AG04449 (cell line): ENCODE measurements at regions not wholly inside any gene's neighbourhood (a gene's known extent, or its start where the extent isn't known, plus 50 kb on each side); places are given as distances from the start of the nearest gene placed in this dataset.

Experiments
- CTCF ChIA-PET: fragments of 350-600 bp; formaldehyde crosslinking; extraction: SDS; loops from one replicate; lab custom pipeline; 2021; ENCODE audit warnings: antibody characterized with exemption; lab: Yijun Ruan, JAX
- POLR2A ChIA-PET: fragments of 400-600, 350-600 bp; formaldehyde crosslinking; extraction: SDS; loops from one replicate; lab custom pipeline; 2020; ENCODE audit warnings: antibody characterized with exemption, inconsistent platforms; lab: Yijun Ruan, JAX
- DNase-seq: peaks from one replicate; pipeline ENCODE4 v3.0.0-alpha.2; 2010; ENCODE audit warnings: low read depth, low spot score
- H3K4me3 ChIP-seq: 2 replicates; pipeline ENCODE4 v1.5.1; 2011; ENCODE audit warnings: low read depth, mild to moderate bottlenecking, control low read depth, low read length
- TF ChIP-seq, protein P1 (sequence below): IDR thresholded peaks from one replicate; pipeline ENCODE4 v1.5.1; 2011; ENCODE audit warnings: mild to moderate bottlenecking, moderate library complexity, low read length, control low read depth, inconsistent platforms; ENCODE audit not compliant: insufficient read depth; ENCODE audit errors: missing control alignments

DNA sequence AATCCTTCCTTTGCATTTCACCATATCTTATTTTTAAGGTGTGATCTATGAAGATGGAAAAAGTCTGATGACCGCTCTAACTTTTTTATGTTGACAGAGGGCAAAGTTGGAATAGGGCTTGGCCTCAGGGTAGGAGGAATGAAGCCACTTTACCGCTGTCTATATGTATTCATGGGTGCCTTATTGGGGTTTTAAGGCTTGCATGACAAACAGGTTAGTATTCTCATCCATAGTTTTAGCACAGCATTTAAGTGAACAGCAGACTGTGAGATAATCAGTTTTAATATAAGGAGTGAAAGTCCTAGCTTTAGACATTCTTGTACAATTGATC, 81.7 kb upstream of the BMP2K start:
- no peak for DNase-seq
- TF ChIP-seq, protein P1, sequence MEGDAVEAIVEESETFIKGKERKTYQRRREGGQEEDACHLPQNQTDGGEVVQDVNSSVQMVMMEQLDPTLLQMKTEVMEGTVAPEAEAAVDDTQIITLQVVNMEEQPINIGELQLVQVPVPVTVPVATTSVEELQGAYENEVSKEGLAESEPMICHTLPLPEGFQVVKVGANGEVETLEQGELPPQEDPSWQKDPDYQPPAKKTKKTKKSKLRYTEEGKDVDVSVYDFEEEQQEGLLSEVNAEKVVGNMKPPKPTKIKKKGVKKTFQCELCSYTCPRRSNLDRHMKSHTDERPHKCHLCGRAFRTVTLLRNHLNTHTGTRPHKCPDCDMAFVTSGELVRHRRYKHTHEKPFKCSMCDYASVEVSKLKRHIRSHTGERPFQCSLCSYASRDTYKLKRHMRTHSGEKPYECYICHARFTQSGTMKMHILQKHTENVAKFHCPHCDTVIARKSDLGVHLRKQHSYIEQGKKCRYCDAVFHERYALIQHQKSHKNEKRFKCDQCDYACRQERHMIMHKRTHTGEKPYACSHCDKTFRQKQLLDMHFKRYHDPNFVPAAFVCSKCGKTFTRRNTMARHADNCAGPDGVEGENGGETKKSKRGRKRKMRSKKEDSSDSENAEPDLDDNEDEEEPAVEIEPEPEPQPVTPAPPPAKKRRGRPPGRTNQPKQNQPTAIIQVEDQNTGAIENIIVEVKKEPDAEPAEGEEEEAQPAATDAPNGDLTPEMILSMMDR: no peak
- H3K4me3 ChIP-seq: no peak overlapping the region
- CTCF ChIA-PET: interaction anchor here (1.5 kb wide), 1 partner anchor 10 kb away, joined by 3 read pairs; no protein-coding TSS in a partner anchor
- POLR2A ChIA-PET: no interaction called here

DNA sequence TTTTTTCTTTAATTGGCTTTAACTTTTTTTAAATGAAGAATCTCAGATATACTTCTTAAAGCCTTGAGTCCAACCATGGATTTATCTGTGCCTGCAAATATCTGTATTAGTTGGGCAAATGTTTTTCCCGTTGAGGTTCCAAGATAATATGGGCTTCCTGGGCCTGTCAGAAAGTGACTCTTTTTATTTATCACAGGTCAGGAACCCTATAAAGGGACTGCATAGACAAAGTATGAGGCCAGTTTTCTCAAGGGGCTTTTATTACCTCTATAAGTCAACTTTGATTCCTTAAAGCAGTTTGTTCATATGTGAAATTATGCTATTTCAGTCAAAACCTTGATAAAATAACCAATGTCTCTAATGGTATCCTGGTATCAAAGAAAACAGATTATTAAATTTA, 80.2 kb upstream of the BMP2K start:
- H3K4me3 ChIP-seq: no peak overlapping the region
- POLR2A ChIA-PET: no interaction called here
- CTCF ChIA-PET: interaction anchor here (0.8 to 1.5 kb wide), 3 partner anchors 9 to 51 kb away, joined by 3 read pairs; no protein-coding TSS in a partner anchor
- TF ChIP-seq, protein P1: no peak
- DNase-seq: no peak

DNA sequence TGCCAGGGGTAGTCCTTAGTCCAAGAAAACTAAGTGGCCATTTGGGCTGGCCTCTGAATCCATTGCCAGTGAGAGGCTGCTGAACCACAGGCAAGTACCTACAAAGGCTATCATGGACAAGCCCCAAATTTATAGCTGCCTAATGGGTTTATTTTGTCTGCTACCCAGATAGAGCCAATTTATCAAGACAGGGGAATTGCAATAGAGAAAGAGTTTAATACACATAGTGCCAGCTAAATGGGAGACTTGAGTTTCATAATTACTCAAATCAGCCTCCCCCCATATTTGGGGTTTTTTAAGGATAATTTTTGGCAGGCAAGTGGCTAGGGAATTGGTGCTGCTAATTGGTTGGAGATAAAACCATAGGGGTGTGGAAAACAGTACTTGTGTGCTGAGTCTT, 73.1 kb upstream of the BMP2K start:
- no peak for DNase-seq
- no peak overlapping the region for H3K4me3 ChIP-seq
- POLR2A ChIA-PET: no interaction called here
- TF ChIP-seq, protein P1: no peak
- CTCF ChIA-PET: no interaction called here

DNA sequence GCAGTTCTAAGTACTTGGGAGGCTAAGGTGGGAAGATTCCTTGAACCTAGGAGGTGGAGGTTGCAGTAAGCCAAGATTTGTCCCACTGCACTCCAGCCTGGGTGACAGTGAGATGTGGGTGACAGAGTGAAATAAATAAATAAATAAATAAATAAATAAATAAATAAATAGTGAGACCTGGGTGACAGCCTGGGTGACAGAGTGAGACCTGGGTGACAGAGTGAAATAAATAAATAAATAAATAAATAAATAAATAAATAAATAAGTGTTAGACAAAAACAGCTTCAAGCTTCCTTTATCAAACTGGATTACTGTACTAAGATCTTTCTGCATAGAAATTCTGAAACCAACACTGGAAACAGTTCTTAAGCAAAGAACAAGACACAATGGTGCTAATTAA, 71.8 kb upstream of the BMP2K start:
- no peak overlapping the region for H3K4me3 ChIP-seq
- TF ChIP-seq, protein P1: no peak
- ChIA-PET POLR2A (no interaction called here), CTCF (interaction anchor here (0.9 to 1.2 kb wide), 2 partner anchors 9 to 60 kb away, joined by 3 read pairs; no protein-coding TSS in a partner anchor)
- DNase-seq: no peak

DNA sequence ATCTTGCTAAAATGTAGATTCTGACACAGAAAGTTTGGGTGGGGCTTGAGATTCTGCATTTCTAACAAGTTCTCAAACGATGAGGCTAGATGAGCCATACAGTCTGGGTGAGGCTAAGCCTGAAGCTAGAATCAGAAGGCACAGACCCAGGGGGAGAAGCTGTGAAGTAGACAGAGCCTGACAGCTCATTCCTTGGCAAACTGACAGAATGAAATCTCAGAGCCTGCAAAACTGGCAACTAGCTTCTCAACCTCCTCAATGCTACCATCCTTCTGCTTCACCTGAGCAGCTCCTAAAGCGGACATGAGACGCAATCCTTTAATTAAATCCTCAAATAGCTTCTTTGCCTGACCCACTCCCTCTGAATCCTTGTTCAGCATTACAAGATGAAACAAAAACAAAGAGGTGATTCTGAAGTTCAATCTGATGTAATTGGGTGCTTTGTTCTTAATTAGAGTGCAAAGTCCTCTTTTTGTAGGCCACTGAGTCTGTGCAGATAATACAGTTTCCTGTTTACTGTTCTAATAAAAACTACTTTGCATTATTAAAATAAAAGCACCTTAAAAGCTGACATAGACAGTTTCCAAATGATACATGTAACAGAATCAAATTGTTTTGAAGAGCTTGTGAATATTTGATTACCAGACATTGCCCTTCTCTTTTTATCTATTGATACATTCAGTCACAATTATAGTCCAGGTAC, 71.0 kb upstream of the BMP2K start:
- CTCF ChIA-PET: interaction anchor here (0.9 to 1.2 kb wide), 2 partner anchors 10 to 60 kb away, joined by 3 read pairs; no protein-coding TSS in a partner anchor
- DNase-seq: peak; percentile 64
- TF ChIP-seq, protein P1: no peak
- POLR2A ChIA-PET: no interaction called here
- no peak overlapping the region for H3K4me3 ChIP-seq

DNA sequence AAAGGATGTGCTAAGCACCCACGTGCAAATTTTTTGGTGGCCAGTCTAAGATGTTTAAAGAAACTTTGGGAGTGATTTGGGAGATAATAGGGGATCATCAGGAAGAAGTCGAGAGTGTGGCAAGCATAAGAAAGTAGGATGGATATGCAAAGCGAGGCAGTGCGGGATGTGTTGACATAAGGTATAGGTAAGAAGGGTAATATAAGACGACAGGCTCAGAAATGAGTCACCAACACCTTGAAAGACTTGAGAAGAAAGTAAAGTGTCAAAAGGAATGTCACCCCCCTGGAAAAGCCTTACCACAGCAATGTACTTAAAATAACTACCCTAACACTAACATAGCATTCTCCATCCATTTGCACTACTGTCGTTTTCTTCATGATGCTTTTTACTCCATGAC, 69.8 kb upstream of the BMP2K start:
- ChIA-PET CTCF (no interaction called here), POLR2A (no interaction called here)
- TF ChIP-seq, protein P1: no peak

More for the DNA sequence above, 69.8 kb upstream of the BMP2K start:
- no peak overlapping the region for H3K4me3 ChIP-seq
- DNase-seq: no peak
